ENCODE measurements at regions not wholly inside any gene's neighbourhood (a gene's known extent, or its start where the extent isn't known, plus 50 kb on each side); places are given as distances from the start of the nearest gene placed in this dataset.

GRCh38 chr3:27905625-27906024 is 183.5 kb upstream of the EOMES start:
- Histone ChIP-seq H3K4me1 (no peaks in the 10 kb centered on the region), H3K36me3 (ENCODE audit: insufficient read depth in 1 of 2, low read depth in 1 of 2) (no peaks in the 10 kb centered on the region), H3K9me3 (no peaks in the 10 kb centered on the region), H3K27me3 (ENCODE audit: insufficient read depth in 3 of 3, low read length in 2 of 3) (no peaks in the 10 kb centered on the region), H3K27ac (no peak overlapping the region), H3K4me3 (no peak overlapping the region)
- DNase-seq (no peak), ATAC-seq (no peak)
- TF ChIP-seq CTCF (IDR thresholded peaks at IDR 0.05), result no peak
- 85 to 95% (median 85%) methylated on average over 2 of the region's 2 CpGs for WGBS, 3 donors
- intact Hi-C loops (cut with DNase I), result no loop called here

GRCh38 chr3:27907148-27907547 is 185.0 kb upstream of the EOMES start:
- no peaks in the 10 kb centered on the region for H3K27me3 ChIP-seq (ENCODE audit: insufficient read depth in 3 of 3, low read length in 2 of 3)
- no peak for TF ChIP-seq CTCF (IDR thresholded peaks at IDR 0.05)
- DNase-seq, result no peak
- no peaks in the 10 kb centered on the region for H3K9me3 ChIP-seq
- no peak overlapping the region for H3K4me3 ChIP-seq
- H3K27ac ChIP-seq, result no peak overlapping the region
- ATAC-seq, result no peak
- no peaks in the 10 kb centered on the region for H3K36me3 ChIP-seq (ENCODE audit: insufficient read depth in 1 of 2, low read depth in 1 of 2)
- intact Hi-C loops (cut with DNase I), result no loop called here
- H3K4me1 ChIP-seq, result no peaks in the 10 kb centered on the region

- Histone ChIP-seq H3K4me3 (no peak overlapping the region), H3K9me3 (no peaks in the 10 kb centered on the region), H3K4me1 (no peaks in the 10 kb centered on the region), H3K36me3 (ENCODE audit: insufficient read depth in 1 of 2, low read depth in 1 of 2) (no peaks in the 10 kb centered on the region), H3K27ac (no peak overlapping the region), H3K27me3 (ENCODE audit: insufficient read depth in 3 of 3, low read length in 2 of 3) (no peaks in the 10 kb centered on the region)
- WGBS, 3 donors, result 56 to 73% (median 69%) methylated on average over 4 of the region's 4 CpGs
- intact Hi-C loops (cut with DNase I), result no loop called here
- no peak for DNase-seq
- TF ChIP-seq CTCF (IDR thresholded peaks at IDR 0.05), result no peak
- no peak for ATAC-seq
Observed at GRCh38 chr3:27907929-27908328, 185.8 kb upstream of the EOMES start.

GRCh38 chr3:27910456-27910855 is 188.3 kb upstream of the EOMES start:
- H3K9me3 ChIP-seq, result no peaks in the 10 kb centered on the region
- WGBS, 3 donors, result 18 to 25% (median 23%) methylated on average over 4 of the region's 4 CpGs
- no peaks in the 10 kb centered on the region for H3K27me3 ChIP-seq (ENCODE audit: insufficient read depth in 3 of 3, low read length in 2 of 3)
- ATAC-seq (no peak), DNase-seq (no peak)
- H3K27ac ChIP-seq, result no peak overlapping the region
- intact Hi-C loops (cut with DNase I), result no loop called here
- H3K36me3 ChIP-seq (ENCODE audit: insufficient read depth in 1 of 2, low read depth in 1 of 2), result no peaks in the 10 kb centered on the region
- H3K4me3 ChIP-seq, result no peak overlapping the region
- H3K4me1 ChIP-seq, result no peaks in the 10 kb centered on the region
- TF ChIP-seq CTCF (IDR thresholded peaks at IDR 0.05), result no peak

GRCh38 chr3:27914199-27914598 is 192.1 kb upstream of the EOMES start:
- intact Hi-C loops (cut with DNase I), result no loop called here
- 77 to 81% (median 81%) methylated on average over 6 of the region's 6 CpGs for WGBS, 3 donors
- TF ChIP-seq CTCF (IDR thresholded peaks at IDR 0.05), result no peak
- H3K4me1 ChIP-seq, result no peaks in the 10 kb centered on the region
- H3K27ac ChIP-seq, result no peak overlapping the region
- no peaks in the 10 kb centered on the region for H3K27me3 ChIP-seq (ENCODE audit: insufficient read depth in 3 of 3, low read length in 2 of 3)
- DNase-seq, result no peak
- ATAC-seq, result no peak
- H3K9me3 ChIP-seq, result no peaks in the 10 kb centered on the region
- H3K4me3 ChIP-seq, result no peak overlapping the region
- H3K36me3 ChIP-seq (ENCODE audit: insufficient read depth in 1 of 2, low read depth in 1 of 2), result no peaks in the 10 kb centered on the region
